ENCODE measurements at regions not wholly inside any gene's neighbourhood (a gene's known extent, or its start where the extent isn't known, plus 50 kb on each side); places are given as distances from the start of the nearest gene placed in this dataset.

DNA sequence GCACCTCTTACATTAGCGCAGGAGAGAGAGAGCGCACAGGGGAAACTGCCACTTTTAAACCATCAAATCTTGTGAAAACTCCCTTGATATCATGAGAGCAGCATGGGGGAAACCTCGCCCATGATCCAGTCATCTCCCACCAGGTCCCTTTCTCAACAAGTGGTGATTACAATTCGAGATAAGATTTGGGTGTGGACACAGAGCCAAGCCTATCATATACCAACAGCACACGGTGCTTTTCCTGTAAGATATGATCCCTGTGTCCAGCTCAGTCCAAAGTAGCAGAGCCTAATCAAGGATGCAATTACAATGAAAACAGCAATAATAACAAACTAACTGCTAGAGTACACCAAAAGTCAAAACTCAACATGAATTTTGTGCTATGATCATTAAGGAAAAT lies 148.7 kb upstream of the TCF21 start:
- BruUV-seq (replicated peaks), result no TSS peak
- Histone ChIP-seq H3K36me3 (ENCODE audit: control insufficient read depth, insufficient read depth, low read length) (no peaks in the 10 kb centered on the region), H3K9me1 (ENCODE audit: control insufficient read depth, insufficient read depth, low read length) (no peaks in the 10 kb centered on the region), H4K20me1 (replicated peaks; ENCODE audit: control insufficient read depth, insufficient read depth, low read length) (no peaks in the 10 kb centered on the region), H3K79me2 (ENCODE audit: control insufficient read depth, insufficient read depth, low read length) (no peaks in the 10 kb centered on the region), H3K4me1 (replicated peaks in 1 of 2; ENCODE audit: control insufficient read depth in 2 of 2, insufficient read depth in 2 of 2, low read length in 2 of 2) (peaks cover 0 to 13% of the 10 kb centered on the region in 2 experiments; a peak in 2 of 5 replicates), H3K4me2 (ENCODE audit: insufficient read depth, low read length) (peak overlapping the region; percentile 54), H3K4me3 (no peak overlapping the region), H3K9ac (ENCODE audit: insufficient read depth in 1 of 2, low read depth in 2 of 2, low read length in 2 of 2) (no peak overlapping the region), H3K9me3 (replicated peaks; ENCODE audit: control insufficient read depth, insufficient read depth, low read depth, low read length) (no peaks in the 10 kb centered on the region), H3K27me3 (ENCODE audit: control insufficient read depth in 2 of 2, insufficient read depth in 2 of 2, low read length in 2 of 2) (no peaks in the 10 kb centered on the region), H2AFZ (ENCODE audit: low read depth, low read length) (peak overlapping the region; percentile 58), H3K27ac (ENCODE audit: extremely low read depth, low read depth, low read length) (no peak overlapping the region; the same call in 2 of the 3 replicates)
- ChIA-PET CTCF (ENCODE audit: low intra/inter-chr PET ratio) (no interaction called here), POLR2A (no interaction called here)
- in situ Hi-C loops (cut with MboI) (no loop called here), intact Hi-C loops (cut with micrococcal nuclease) (loop anchor here (2.0 kb wide), 1 partner anchor 39 kb away; no protein-coding TSS in a partner anchor)
- FAIRE-seq (peak; percentile 35), ATAC-seq (peak; percentile 79), DNase-seq (ENCODE audit: extremely low read depth in 1 of 4, low spot score in 3 of 4) (peak in 2 of 4 experiments; percentile 9 to 62)
- WGBS (ENCODE audit: insufficient coverage, low coverage, missing lambda C conversion rate), result 3% methylated on average over 5 of the region's 5 CpGs
- TF ChIP-seq EP300 (IDR thresholded peaks at IDR 0.05; ENCODE audit: low read length) (peak; percentile 20; the same call in 1 of the 2 replicates), C11orf30 (IDR thresholded peaks at IDR 0.05; ENCODE audit: low read depth) (no peak), CHD4 (IDR thresholded peaks at IDR 0.05; ENCODE audit: insufficient read depth, insufficient replicate concordance, low read depth, low read length, poor library complexity, severe bottlenecking) (no peak), ARID1B (IDR thresholded peaks at IDR 0.05) (peak; percentile 79), BRD9 (IDR thresholded peaks at IDR 0.05; ENCODE audit: low read depth, partially characterized antibody) (peak; percentile 34), CEBPB (tag; IDR thresholded peaks at IDR 0.05) (no peak), MTA3 (IDR thresholded peaks at IDR 0.05; ENCODE audit: borderline replicate concordance) (no peak), IFI16 (CRISPR knock-in tag; IDR thresholded peaks at IDR 0.05) (no peak), SREBF2 (CRISPR knock-in tag; IDR thresholded peaks at IDR 0.05) (no peak), SMAD4 (CRISPR knock-in tag; conservative IDR thresholded peaks at IDR 0.05) (no peak), SP1 (CRISPR knock-in tag; IDR thresholded peaks at IDR 0.05) (no peak), MCM7 (IDR thresholded peaks at IDR 0.05) (no peak), LCOR (CRISPR knock-in tag; IDR thresholded peaks at IDR 0.05) (no peak), CTBP1 (IDR thresholded peaks at IDR 0.05; ENCODE audit: borderline replicate concordance) (peak; percentile 55; the same call in 1 of the 2 replicates), ZNF586 (CRISPR knock-in tag; conservative IDR thresholded peaks at IDR 0.05) (no peak), CC2D1A (IDR thresholded peaks at IDR 0.05) (no peak), NUFIP1 (IDR thresholded peaks at IDR 0.05; ENCODE audit: partially characterized antibody) (no peak), FOSL1 (tag; conservative IDR thresholded peaks at IDR 0.05) (peak; percentile 62), ZBTB1 (CRISPR knock-in tag; IDR thresholded peaks at IDR 0.05; ENCODE audit: borderline replicate concordance, low read depth) (no peak), RNF2 (IDR thresholded peaks at IDR 0.05) (no peak), HMG20B (CRISPR knock-in tag; IDR thresholded peaks at IDR 0.05) (no peak)
- TF ChIP-seq, protein P1, sequence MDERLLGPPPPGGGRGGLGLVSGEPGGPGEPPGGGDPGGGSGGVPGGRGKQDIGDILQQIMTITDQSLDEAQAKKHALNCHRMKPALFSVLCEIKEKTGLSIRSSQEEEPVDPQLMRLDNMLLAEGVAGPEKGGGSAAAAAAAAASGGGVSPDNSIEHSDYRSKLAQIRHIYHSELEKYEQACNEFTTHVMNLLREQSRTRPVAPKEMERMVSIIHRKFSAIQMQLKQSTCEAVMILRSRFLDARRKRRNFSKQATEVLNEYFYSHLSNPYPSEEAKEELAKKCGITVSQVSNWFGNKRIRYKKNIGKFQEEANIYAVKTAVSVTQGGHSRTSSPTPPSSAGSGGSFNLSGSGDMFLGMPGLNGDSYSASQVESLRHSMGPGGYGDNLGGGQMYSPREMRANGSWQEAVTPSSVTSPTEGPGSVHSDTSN (CRISPR knock-in tag; IDR thresholded peaks at IDR 0.05; ENCODE audit: low read depth), result no peak
- TF ChIP-seq, protein P1 (tag; conservative IDR thresholded peaks at IDR 0.05; ENCODE audit: low read depth), result no peak
- TF ChIP-seq, protein P2, sequence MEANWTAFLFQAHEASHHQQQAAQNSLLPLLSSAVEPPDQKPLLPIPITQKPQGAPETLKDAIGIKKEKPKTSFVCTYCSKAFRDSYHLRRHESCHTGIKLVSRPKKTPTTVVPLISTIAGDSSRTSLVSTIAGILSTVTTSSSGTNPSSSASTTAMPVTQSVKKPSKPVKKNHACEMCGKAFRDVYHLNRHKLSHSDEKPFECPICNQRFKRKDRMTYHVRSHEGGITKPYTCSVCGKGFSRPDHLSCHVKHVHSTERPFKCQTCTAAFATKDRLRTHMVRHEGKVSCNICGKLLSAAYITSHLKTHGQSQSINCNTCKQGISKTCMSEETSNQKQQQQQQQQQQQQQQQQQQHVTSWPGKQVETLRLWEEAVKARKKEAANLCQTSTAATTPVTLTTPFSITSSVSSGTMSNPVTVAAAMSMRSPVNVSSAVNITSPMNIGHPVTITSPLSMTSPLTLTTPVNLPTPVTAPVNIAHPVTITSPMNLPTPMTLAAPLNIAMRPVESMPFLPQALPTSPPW (CRISPR knock-in tag; IDR thresholded peaks at IDR 0.05), result no peak

All from K562 (cell line).